Heart right ventricle (tissue), 16 donors: ENCODE measurements at regions not wholly inside any gene's neighbourhood (a gene's known extent, or its start where the extent isn't known, plus 50 kb on each side); places are given as distances from the start of the nearest gene placed in this dataset.

Experiments
- ATAC-seq, 8 donors: fragments of 200-7000 bp; cut with Tn5 transposase; one replicate each; pipeline ENCODE4 v1.9.1; 2020; ENCODE audit warnings: mild to moderate bottlenecking in 8 of 8, moderate library complexity in 8 of 8, moderate number of reproducible peaks in 1 of 8
- DNase-seq, 2 donors: peaks; one replicate each; pipeline ENCODE4 v3.0.0-alpha.2; 2020
- H3K27ac ChIP-seq, 10 donors: fragments of 200-600 bp; sonication (generic) in 2 of 10; one replicate each; pipeline versions ENCODE4 v1.5.0 to v1.8.0; 2020 to 2022; ENCODE audit warnings: mild to moderate bottlenecking in 3 of 10
- H3K27me3 ChIP-seq, 7 donors: fragments of 200-600 bp; one replicate each; pipeline ENCODE4 v1.8.0; 2021 to 2022; ENCODE audit warnings: mild to moderate bottlenecking in 2 of 7
- H3K36me3 ChIP-seq, 9 donors: fragments of 200-600 bp; sonication (generic) in 1 of 9; one replicate each; pipeline versions ENCODE4 v1.5.0 to v1.8.0; 2020 to 2022; ENCODE audit warnings: mild to moderate bottlenecking in 2 of 9
- H3K4me1 ChIP-seq, 9 donors: fragments of 200-600 bp; sonication (generic) in 1 of 9; one replicate each; pipeline versions ENCODE4 v1.5.0 to v1.8.0; 2020 to 2022; ENCODE audit warnings: mild to moderate bottlenecking in 4 of 9
- H3K4me3 ChIP-seq, 10 donors: fragments of 200-600 bp; sonication (generic) in 2 of 10; one replicate each; pipeline versions ENCODE4 v1.5.0 to v1.8.0; 2020 to 2022; ENCODE audit warnings: mild to moderate bottlenecking in 7 of 10, moderate library complexity in 2 of 10
- H3K9me3 ChIP-seq, 11 donors: fragments of 200-600 bp in 10 of 11; sonication (generic) in 2 of 11; one replicate each; pipeline versions ENCODE4 v1.5.0 to v1.8.0; 2013 to 2022; ENCODE audit warnings: mild to moderate bottlenecking in 2 of 11, control low read depth in 1 of 11, moderate library complexity in 1 of 11
- WGBS, 2 donors: extraction: QIAGEN DNeasy Blood & Tissue Kit; methylation state at CpG; one replicate each; pipeline ENCODE4 v1.1.7; 2013; ENCODE audit warnings: inconsistent platforms in 1 of 2; 5-methylcytosine and 5-hydroxymethylcytosine counted together
- intact Hi-C, 10 donors: fragments of 100-400 bp; cut with DNase I; formaldehyde crosslinking; loops; one replicate each; pipeline versions ENCODE4 v1.11.1 to v1.14.2; 2022
- TF ChIP-seq, protein P1 (sequence below), 9 donors: fragments of 200-600 bp; sonication (generic) in 2 of 9; IDR thresholded peaks; one replicate each; pipeline versions ENCODE4 v1.5.0 to v1.8.0; 2021 to 2022; ENCODE audit warnings: antibody characterized with exemption in 9 of 9, mild to moderate bottlenecking in 5 of 9, moderate library complexity in 1 of 9
- donor health status: Arrhythmogenic right ventricular cardiomyopathy.
- donor health status: ischemic (EF 13 %, LVEDD 7.1; RV severe dilation, severe dysfunction).
- donor health status: healthy with polysubstance abuse.
- donor health status: DM: no; HTN: yes; CAD: no.
- donor health status: DM: no; HTN: no; CAD: no.
- donor health status: ischemic (EF 25% LVEDD 6.9; RV normal size, moderate dysfunction).
- donor health status: ischemic (EF 25% LVEDD 5.7; RV mildly dilated, moderate dysfunction).
- donor health status: healthy.
- donor health status: DM: yes; HTN: yes; CAD: no.
- donor health status: Ischemic cardiomyopathy.
- donor health status: ischemic (EF 35%, LVEDD 5.7; RV mildly dilated, moderate dysfunction).
- donor health status: nonischemic (EF 11% LVEDD 7.7; RV severe dilation, severe dysfunction).
- donor health status: DM: yes; HTN: yes; CAD: no.
- donor health status: PGD.
- donor health status: ischemic (EF 29% LVEDD 5.4; RV normal size, mild dysfunction).
- donor health status: nonischemic (EF 23%, LVEDD 6.1; RV moderate dilation, normal function).

DNA sequence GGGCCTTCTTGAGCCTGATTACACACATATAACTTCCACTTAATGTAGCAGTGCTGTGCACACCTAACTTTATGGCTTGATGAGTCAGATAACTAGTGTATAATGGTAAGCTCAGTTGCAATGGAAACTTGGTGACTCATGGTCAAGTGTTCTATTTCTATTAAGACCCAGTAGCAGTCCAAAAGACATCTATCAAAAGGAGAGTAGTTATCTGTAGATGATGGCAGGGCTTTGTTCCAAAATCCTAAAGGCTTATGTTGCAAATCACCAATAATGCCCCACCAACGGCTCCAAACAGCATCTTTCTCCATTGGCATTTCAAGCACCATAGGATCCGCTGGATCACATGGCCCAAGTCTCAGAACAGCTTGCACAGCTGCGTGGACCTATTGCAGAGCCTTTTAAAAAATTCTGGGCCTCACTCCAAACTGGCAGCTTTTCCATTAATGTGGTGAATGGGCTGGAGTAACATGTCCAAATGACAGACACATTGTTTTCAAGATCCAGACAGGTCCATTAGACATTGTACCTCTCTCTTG lies 566.8 kb upstream of the USP24 start:
- TF ChIP-seq, protein P1, sequence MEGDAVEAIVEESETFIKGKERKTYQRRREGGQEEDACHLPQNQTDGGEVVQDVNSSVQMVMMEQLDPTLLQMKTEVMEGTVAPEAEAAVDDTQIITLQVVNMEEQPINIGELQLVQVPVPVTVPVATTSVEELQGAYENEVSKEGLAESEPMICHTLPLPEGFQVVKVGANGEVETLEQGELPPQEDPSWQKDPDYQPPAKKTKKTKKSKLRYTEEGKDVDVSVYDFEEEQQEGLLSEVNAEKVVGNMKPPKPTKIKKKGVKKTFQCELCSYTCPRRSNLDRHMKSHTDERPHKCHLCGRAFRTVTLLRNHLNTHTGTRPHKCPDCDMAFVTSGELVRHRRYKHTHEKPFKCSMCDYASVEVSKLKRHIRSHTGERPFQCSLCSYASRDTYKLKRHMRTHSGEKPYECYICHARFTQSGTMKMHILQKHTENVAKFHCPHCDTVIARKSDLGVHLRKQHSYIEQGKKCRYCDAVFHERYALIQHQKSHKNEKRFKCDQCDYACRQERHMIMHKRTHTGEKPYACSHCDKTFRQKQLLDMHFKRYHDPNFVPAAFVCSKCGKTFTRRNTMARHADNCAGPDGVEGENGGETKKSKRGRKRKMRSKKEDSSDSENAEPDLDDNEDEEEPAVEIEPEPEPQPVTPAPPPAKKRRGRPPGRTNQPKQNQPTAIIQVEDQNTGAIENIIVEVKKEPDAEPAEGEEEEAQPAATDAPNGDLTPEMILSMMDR (IDR thresholded peaks at IDR 0.05), result no peak
- DNase-seq (peak in 1 of 2 donors; percentile 30), ATAC-seq (peak in 6 of 8 donors; percentile 38 to 85 (median 68))
- no peaks in the 10 kb centered on the region for H3K36me3 ChIP-seq
- no peak overlapping the region for H3K4me3 ChIP-seq
- no peak overlapping the region for H3K27ac ChIP-seq
- intact Hi-C loops, result no loop called here
- peaks cover 0 to 7% (median 0%) of the 10 kb centered on the region in 9 donors for H3K4me1 ChIP-seq
- WGBS, 2 donors, result 58 to 64% methylated on average over 3 of the region's 3 CpGs
- H3K27me3 ChIP-seq, result no peaks in the 10 kb centered on the region
- H3K9me3 ChIP-seq, result no peaks in the 10 kb centered on the region

DNA sequence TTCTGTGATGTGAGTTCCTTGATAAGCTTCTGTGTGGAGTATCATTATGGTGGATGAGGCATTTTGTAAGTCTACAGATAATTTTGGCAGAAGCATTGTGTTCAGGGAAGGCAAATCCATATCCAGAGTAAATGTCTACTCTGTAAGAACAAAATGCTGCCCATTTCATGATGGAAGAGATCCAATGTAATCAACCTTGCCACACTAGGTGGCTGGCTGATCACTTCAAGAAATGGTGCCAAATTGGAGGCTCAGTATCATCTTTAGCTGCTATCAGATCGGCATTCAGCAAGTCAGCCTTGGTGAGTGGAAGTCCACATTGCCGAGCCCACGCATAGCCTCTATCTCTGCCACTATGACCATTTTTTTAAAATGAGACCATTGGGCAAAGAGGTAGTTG lies 565.8 kb upstream of the USP24 start:
- intact Hi-C loops, result no loop called here
- Histone ChIP-seq H3K36me3 (no peaks in the 10 kb centered on the region), H3K4me3 (no peak overlapping the region), H3K4me1 (peaks cover 0 to 7% (median 0%) of the 10 kb centered on the region in 9 donors), H3K9me3 (no peaks in the 10 kb centered on the region), H3K27me3 (no peaks in the 10 kb centered on the region), H3K27ac (no peak overlapping the region)
- ATAC-seq (no peak), DNase-seq (no peak)
- TF ChIP-seq, protein P1 (IDR thresholded peaks at IDR 0.05), result no peak
- WGBS, 2 donors, result 95 to 98% methylated on average over 3 of the region's 3 CpGs

DNA sequence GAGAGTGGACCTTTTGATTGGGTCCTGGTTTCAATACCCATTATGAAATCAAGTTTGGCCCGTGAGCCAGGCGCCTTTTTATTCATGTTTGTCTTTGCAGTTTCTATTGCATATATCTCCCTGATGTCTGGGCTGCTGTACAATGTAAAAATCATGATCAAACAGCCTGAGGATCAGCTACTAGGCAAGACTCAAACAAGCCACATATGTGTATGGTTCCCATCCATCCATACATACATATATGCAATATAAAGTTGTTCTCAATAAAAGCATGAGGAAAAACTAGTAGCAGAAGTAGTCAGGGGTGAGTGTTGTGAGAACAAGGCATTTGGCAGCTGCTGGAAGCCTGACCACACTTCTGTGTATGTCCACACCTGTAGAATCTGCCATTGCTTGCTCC lies 562.4 kb upstream of the USP24 start:
- no peak overlapping the region for H3K4me3 ChIP-seq
- no peak for DNase-seq
- H3K9me3 ChIP-seq, result peaks cover 0 to 12% (median 0%) of the 10 kb centered on the region in 11 donors
- WGBS, 2 donors, result 96 to 100% methylated on average over 2 of the region's 2 CpGs
- TF ChIP-seq, protein P1 (IDR thresholded peaks at IDR 0.05), result no peak
- H3K36me3 ChIP-seq, result no peaks in the 10 kb centered on the region
- H3K27ac ChIP-seq, result no peak overlapping the region
- intact Hi-C loops, result no loop called here
- ATAC-seq, result no peak
- no peaks in the 10 kb centered on the region for H3K27me3 ChIP-seq
- peaks cover 0 to 7% (median 0%) of the 10 kb centered on the region in 9 donors for H3K4me1 ChIP-seq

DNA sequence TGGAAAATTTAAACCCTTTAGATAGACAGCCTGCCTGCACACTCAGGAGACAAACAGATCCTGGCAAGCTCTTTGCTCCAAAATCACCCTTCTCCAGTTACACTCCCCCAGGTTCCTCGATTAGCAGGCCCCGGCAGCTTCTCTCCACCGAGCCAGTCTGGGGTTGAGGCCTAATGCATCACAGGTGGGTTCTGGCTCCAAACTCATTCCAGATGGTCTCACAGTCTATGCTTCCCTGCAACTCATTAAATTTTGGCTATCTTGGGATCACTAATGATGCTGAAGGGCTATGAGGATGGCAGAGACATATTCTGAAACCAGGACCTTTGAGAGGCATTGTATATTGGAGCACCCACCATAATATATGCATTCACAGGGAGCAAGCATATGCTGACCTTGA lies 559.8 kb upstream of the USP24 start:
- H3K4me3 ChIP-seq, result no peak overlapping the region
- no peak overlapping the region for H3K27ac ChIP-seq
- TF ChIP-seq, protein P1 (IDR thresholded peaks at IDR 0.05), result no peak
- no peak for ATAC-seq
- intact Hi-C loops, result no loop called here
- no peaks in the 10 kb centered on the region for H3K4me1 ChIP-seq
- 81 to 88% methylated on average over 3 of the region's 3 CpGs for WGBS, 2 donors
- no peaks in the 10 kb centered on the region for H3K27me3 ChIP-seq
- DNase-seq, result no peak
- H3K36me3 ChIP-seq, result no peaks in the 10 kb centered on the region
- peaks cover 0 to 12% (median 0%) of the 10 kb centered on the region in 11 donors for H3K9me3 ChIP-seq
